K562 (cell line): ENCODE measurements at regions not wholly inside any gene's neighbourhood (a gene's known extent, or its start where the extent isn't known, plus 50 kb on each side); places are given as distances from the start of the nearest gene placed in this dataset.

Experiments used
- ATAC-seq: fragments of 200-7000 bp; cut with Tn5 transposase; 3 replicates; pipeline ENCODE4 v1.9.1; 2020; ENCODE audit warnings: moderate library complexity
- BruUV-seq: library from RNA; stranded (reverse); fragments of 400-500 nt; replicated peaks from 2 replicates; lab custom pipeline; 2021; lab: Mats Ljungman, UMichigan
- CTCF ChIA-PET: fragments of 300-600 bp; formaldehyde crosslinking; extraction: SDS; loops from one replicate; lab custom pipeline; 2021; ENCODE audit warnings: low intra/inter-chr PET ratio; lab: Yijun Ruan, JAX
- POLR2A ChIA-PET: fragments of 300-600, 350-650 bp; sonication (Branson Sonifier 250); formaldehyde crosslinking; extraction: SDS; loops from one replicate; lab custom pipeline; 2021; ENCODE audit warnings: antibody characterized with exemption, inconsistent platforms; lab: Yijun Ruan, JAX
- DNase-seq, 4 experiments: peaks; one replicate each; pipeline versions ENCODE4 v3.0.0 to v3.0.0-alpha.2; 2011 to 2018; ENCODE audit warnings: low spot score in 3 of 4, mixed read lengths in 3 of 4; ENCODE audit errors: extremely low read depth in 1 of 4
- FAIRE-seq: peaks from 2 replicates; lab custom pipeline; 2011; peaks lifted over from hg19 to GRCh38; lab: Jason Lieb, UNC
- H2AFZ ChIP-seq: 2 replicates; pipeline ENCODE4 v1.6.0; 2011; ENCODE audit warnings: low read depth, low read length, control low read depth, inconsistent platforms
- H3K27ac ChIP-seq: fragments of 200-600 bp; 3 replicates; pipeline ENCODE4 v1.8.0; 2011; ENCODE audit warnings: low read depth, mild to moderate bottlenecking, control low read depth, inconsistent platforms, low read length, moderate library complexity, mixed read lengths; ENCODE audit errors: extremely low read depth
- H3K27me3 ChIP-seq, 2 experiments: fragments of 300-600 bp in 1 of 2; 2 replicates in 1 of 2; 3 replicates in 1 of 2; pipeline versions ENCODE4 v1.6.0 to v1.8.0; 2011; ENCODE audit warnings: inconsistent platforms in 2 of 2, low read length in 2 of 2, mild to moderate bottlenecking in 1 of 2, mixed read lengths in 1 of 2, moderate library complexity in 1 of 2; ENCODE audit not compliant: control insufficient read depth in 2 of 2, insufficient read depth in 2 of 2
- H3K36me3 ChIP-seq: fragments of 300-600 bp; 3 replicates; pipeline ENCODE4 v1.8.0; 2011; ENCODE audit warnings: mild to moderate bottlenecking, low read length, inconsistent platforms; ENCODE audit not compliant: control insufficient read depth, insufficient read depth
- H3K4me1 ChIP-seq, 2 experiments: fragments of 200-600 bp in 1 of 2; replicated peaks in 1 of 2; 2 replicates in 1 of 2; 3 replicates in 1 of 2; pipeline versions ENCODE4 v1.5.1 to v1.8.0; 2011; ENCODE audit warnings: inconsistent platforms in 2 of 2, low read length in 2 of 2, mild to moderate bottlenecking in 1 of 2, mixed read lengths in 1 of 2, moderate library complexity in 1 of 2; ENCODE audit not compliant: control insufficient read depth in 2 of 2, insufficient read depth in 2 of 2
- H3K4me2 ChIP-seq: 2 replicates; pipeline ENCODE4 v1.6.1; 2011; ENCODE audit warnings: low read length, control low read depth, inconsistent platforms, mixed read lengths; ENCODE audit not compliant: insufficient read depth
- H3K4me3 ChIP-seq: fragments of 200-600 bp; sonication (generic), shearing (Covaris generic); 2 replicates; pipeline ENCODE4 v1.5.1; 2016; ENCODE audit warnings: control low read depth, inconsistent platforms
- H3K79me2 ChIP-seq: fragments of 200-600 bp; 3 replicates; pipeline ENCODE4 v1.8.0; 2011; ENCODE audit warnings: low read length, inconsistent platforms; ENCODE audit not compliant: control insufficient read depth, insufficient read depth
- H3K9ac ChIP-seq, 2 experiments: 2 replicates each; pipeline versions ENCODE4 v1.6.0 to v1.6.1; 2011; ENCODE audit warnings: low read depth in 2 of 2, low read length in 2 of 2, control low read depth in 1 of 2, inconsistent platforms in 1 of 2, mild to moderate bottlenecking in 1 of 2, mixed read lengths in 1 of 2; ENCODE audit not compliant: insufficient read depth in 1 of 2
- H3K9me1 ChIP-seq: one replicate; pipeline ENCODE4 v1.6.0; 2011; ENCODE audit warnings: inconsistent platforms, mild to moderate bottlenecking, low read length, moderate library complexity; ENCODE audit not compliant: control insufficient read depth, insufficient read depth
- H3K9me3 ChIP-seq: replicated peaks from 2 replicates; pipeline ENCODE4 v1.5.1; 2011; ENCODE audit warnings: low read depth, low read length, inconsistent platforms; ENCODE audit not compliant: control insufficient read depth, insufficient read depth
- H4K20me1 ChIP-seq: replicated peaks from 2 replicates; pipeline ENCODE4 v1.6.1; 2011; ENCODE audit warnings: low read length, inconsistent platforms, mixed read lengths; ENCODE audit not compliant: control insufficient read depth, insufficient read depth
- ARNT ChIP-seq, 2 experiments: fragments of 450-650 bp; IDR thresholded peaks; 2 replicates each; pipeline ENCODE4 v1.6.1; 2016; ENCODE audit warnings: mild to moderate bottlenecking in 1 of 2
- EP400 ChIP-seq: fragments of 450-650 bp; IDR thresholded peaks from 2 replicates; pipeline ENCODE4 v1.6.1; 2017; ENCODE audit warnings: antibody characterized with exemption, mild to moderate bottlenecking, moderate library complexity
- EWSR1 ChIP-seq: fragments of 450-650 bp; IDR thresholded peaks from 2 replicates; pipeline ENCODE4 v1.6.1; 2018; ENCODE audit warnings: borderline replicate concordance, mild to moderate bottlenecking, low read depth, moderate library complexity; ENCODE audit not compliant: partially characterized antibody
- KLF16 ChIP-seq: IDR thresholded peaks from 2 replicates; pipeline ENCODE4 v1.6.1; 2016; ENCODE audit warnings: antibody characterized with exemption
- NCOR1 ChIP-seq: fragments of 450-650 bp; IDR thresholded peaks from 2 replicates; pipeline ENCODE4 v1.6.1; 2016; ENCODE audit warnings: mild to moderate bottlenecking, moderate library complexity
- POLR2G ChIP-seq: fragments of 200-400 bp; formaldehyde crosslinking; IDR thresholded peaks from 2 replicates; pipeline ENCODE4 v1.6.1; 2017; ENCODE audit warnings: low read depth, mild to moderate bottlenecking, antibody characterized with exemption, low read length, moderate library complexity
- SMARCA4 ChIP-seq: fragments of 450-650 bp; IDR thresholded peaks from 2 replicates; pipeline ENCODE4 v1.6.1; 2016
- TAL1 ChIP-seq: fragments of 450-650 bp; IDR thresholded peaks from 2 replicates; pipeline ENCODE4 v1.6.1; 2016; ENCODE audit warnings: mild to moderate bottlenecking
- ZBTB17 ChIP-seq: fragments of 450-650 bp; formaldehyde crosslinking; IDR thresholded peaks from 2 replicates; pipeline ENCODE4 v1.4.0; 2020; ENCODE audit warnings: mild to moderate bottlenecking
- ZNF445 ChIP-seq: fragments of 250-450 bp; sonication (Bioruptor Pico); IDR thresholded peaks from 2 replicates; pipeline ENCODE4 v1.4.0; 2020; ENCODE audit warnings: low read depth, mild to moderate bottlenecking, moderate library complexity
- WGBS: fragments of 100-300 bp; shearing (Covaris generic); methylation state at CpG from one replicate; pipeline ENCODE4 v1.1.6; 2016; ENCODE audit warnings: low coverage, mixed read lengths; ENCODE audit not compliant: insufficient coverage; ENCODE audit errors: missing lambda C conversion rate; 5-methylcytosine and 5-hydroxymethylcytosine counted together
- in situ Hi-C: fragments of 300-500 bp; cut with MboI; formaldehyde crosslinking; loops from 4 replicates; pipeline ENCODE4 v1.15.0; 2018; ENCODE audit warnings: inconsistent platforms, mixed read lengths
- intact Hi-C: fragments of 100-400 bp; cut with micrococcal nuclease; formaldehyde crosslinking; loops from 2 replicates; pipeline ENCODE4 v1.14.2; 2022
- TF ChIP-seq, protein P1 (sequence below): fragments of 250-450 bp; sonication (Bioruptor Pico); IDR thresholded peaks from 2 replicates; pipeline ENCODE4 v1.5.0; 2021
- TF ChIP-seq, protein P2 (sequence below): fragments of 450-650 bp; IDR thresholded peaks from 2 replicates; pipeline ENCODE4 v1.6.1; 2016; ENCODE audit warnings: antibody characterized with exemption
- TF ChIP-seq, protein P3 (sequence below): fragments of 450-650 bp; conservative IDR thresholded peaks from 2 replicates; pipeline ENCODE4 v1.6.1; 2016; ENCODE audit warnings: missing genetic modification characterization, low read depth, mild to moderate bottlenecking, control low read depth, missing compliant biosample characterization

DNA sequence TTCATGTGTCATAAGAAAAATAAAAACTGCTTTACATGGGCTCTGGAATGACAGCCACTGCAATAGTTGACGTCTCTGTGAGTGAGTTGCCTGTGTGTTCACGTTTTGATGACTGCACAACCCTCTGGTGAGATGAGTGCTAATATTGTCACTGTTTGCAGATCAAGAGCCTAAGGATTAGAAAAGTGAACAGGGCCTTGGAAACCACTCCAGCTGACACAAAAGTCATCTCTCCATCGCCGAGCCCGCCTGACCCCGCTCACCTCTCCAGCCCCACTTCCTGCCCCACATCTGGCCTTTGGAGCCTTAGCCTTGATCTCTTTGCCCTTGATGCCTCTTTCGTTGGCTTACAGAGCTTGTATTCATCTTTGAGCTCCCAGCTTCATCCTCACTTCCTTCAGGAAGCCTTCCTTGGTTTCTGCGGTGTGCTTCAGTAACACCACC, 351.7 kb downstream of the TCERG1L start:
- Histone ChIP-seq H3K9me3 (no peaks in the 10 kb centered on the region), H2AFZ (no peak overlapping the region), H3K4me3 (no peak overlapping the region), H3K27ac (no peak overlapping the region), H3K79me2 (no peaks in the 10 kb centered on the region), H3K4me1 (no peaks in the 10 kb centered on the region), H3K9ac (no peak overlapping the region), H3K36me3 (no peaks in the 10 kb centered on the region), H3K4me2 (no peak overlapping the region), H4K20me1 (0 out of 2 replicates have a peak, but pooled peaks cover 5% of the 10 kb centered on the region), H3K27me3 (peaks cover 0 to 11% of the 10 kb centered on the region in 2 experiments; a peak in 1 of 5 replicates), H3K9me1 (no peaks in the 10 kb centered on the region)
- DNase-seq (no peak), ATAC-seq (no peak), FAIRE-seq (no peak)
- in situ Hi-C loops (no loop called here), intact Hi-C loops (no loop called here)
- no TSS peak for BruUV-seq
- POLR2A ChIA-PET, result no interaction called here
- CTCF ChIA-PET, result no interaction called here
- no peak for TF ChIP-seq POLR2G
- TF ChIP-seq, protein P1, sequence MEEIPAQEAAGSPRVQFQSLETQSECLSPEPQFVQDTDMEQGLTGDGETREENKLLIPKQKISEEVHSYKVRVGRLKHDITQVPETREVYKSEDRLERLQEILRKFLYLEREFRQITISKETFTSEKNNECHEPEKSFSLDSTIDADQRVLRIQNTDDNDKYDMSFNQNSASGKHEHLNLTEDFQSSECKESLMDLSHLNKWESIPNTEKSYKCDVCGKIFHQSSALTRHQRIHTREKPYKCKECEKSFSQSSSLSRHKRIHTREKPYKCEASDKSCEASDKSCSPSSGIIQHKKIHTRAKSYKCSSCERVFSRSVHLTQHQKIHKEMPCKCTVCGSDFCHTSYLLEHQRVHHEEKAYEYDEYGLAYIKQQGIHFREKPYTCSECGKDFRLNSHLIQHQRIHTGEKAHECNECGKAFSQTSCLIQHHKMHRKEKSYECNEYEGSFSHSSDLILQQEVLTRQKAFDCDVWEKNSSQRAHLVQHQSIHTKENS, result no peak
- WGBS, result 0% methylated on average over 8 of the region's 8 CpGs

DNA sequence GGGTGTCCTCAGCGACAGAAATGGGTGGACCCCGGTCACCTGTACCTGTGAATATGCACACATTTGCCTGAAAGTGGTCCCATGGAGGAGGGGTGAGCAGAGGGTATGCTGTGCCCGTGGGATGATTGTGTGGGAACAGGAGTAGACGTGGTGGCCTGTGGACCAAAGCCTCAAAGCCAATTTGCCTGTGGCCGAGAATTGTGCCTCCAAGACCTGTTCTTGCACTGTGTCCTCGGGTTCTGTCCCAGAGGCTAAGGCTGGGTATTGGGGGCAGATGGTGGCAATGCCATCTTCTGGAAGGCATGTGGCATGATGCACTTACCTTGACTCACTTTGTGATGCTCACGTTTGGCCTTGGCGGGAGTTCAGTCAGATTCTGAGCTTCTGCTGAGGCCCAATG, 351.0 kb downstream of the TCERG1L start:
- in situ Hi-C loops, result no loop called here
- TF ChIP-seq KLF16 (no peak), EWSR1 (no peak), ZBTB17 (CRISPR knock-in tag) (no peak), EP400 (no peak), TAL1 (no peak), NCOR1 (no peak), ARNT (IDR thresholded peaks at IDR 0.05) (no peak), SMARCA4 (no peak), ZNF445 (CRISPR knock-in tag) (no peak)
- TF ChIP-seq, protein P2, sequence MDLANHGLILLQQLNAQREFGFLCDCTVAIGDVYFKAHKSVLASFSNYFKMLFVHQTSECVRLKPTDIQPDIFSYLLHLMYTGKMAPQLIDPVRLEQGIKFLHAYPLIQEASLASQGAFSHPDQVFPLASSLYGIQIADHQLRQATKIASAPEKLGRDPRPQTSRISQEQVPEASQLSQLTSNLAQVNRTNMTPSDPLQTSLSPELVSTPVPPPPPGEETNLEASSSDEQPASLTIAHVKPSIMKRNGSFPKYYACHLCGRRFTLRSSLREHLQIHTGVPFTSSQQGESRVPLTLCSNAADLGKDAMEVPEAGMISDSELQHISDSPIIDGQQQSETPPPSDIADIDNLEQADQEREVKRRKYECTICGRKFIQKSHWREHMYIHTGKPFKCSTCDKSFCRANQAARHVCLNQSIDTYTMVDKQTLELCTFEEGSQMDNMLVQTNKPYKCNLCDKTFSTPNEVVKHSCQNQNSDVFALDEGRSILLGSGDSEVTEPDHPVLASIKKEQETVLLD, result no peak
- TF ChIP-seq, protein P3, sequence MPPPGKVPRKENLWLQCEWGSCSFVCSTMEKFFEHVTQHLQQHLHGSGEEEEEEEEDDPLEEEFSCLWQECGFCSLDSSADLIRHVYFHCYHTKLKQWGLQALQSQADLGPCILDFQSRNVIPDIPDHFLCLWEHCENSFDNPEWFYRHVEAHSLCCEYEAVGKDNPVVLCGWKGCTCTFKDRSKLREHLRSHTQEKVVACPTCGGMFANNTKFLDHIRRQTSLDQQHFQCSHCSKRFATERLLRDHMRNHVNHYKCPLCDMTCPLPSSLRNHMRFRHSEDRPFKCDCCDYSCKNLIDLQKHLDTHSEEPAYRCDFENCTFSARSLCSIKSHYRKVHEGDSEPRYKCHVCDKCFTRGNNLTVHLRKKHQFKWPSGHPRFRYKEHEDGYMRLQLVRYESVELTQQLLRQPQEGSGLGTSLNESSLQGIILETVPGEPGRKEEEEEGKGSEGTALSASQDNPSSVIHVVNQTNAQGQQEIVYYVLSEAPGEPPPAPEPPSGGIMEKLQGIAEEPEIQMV (tag), result no peak

More for the DNA sequence above, 351.0 kb downstream of the TCERG1L start:
- Histone ChIP-seq H3K4me2 (no peak overlapping the region), H4K20me1 (0 out of 2 replicates have a peak, but pooled peaks cover 5% of the 10 kb centered on the region), H3K79me2 (no peaks in the 10 kb centered on the region), H3K9me3 (no peaks in the 10 kb centered on the region), H2AFZ (no peak overlapping the region), H3K4me1 (no peaks in the 10 kb centered on the region), H3K36me3 (no peaks in the 10 kb centered on the region), H3K4me3 (no peak overlapping the region), H3K27ac (no peak overlapping the region), H3K9me1 (no peaks in the 10 kb centered on the region), H3K27me3 (peaks cover 0 to 11% of the 10 kb centered on the region in 2 experiments; a peak in 1 of 5 replicates), H3K9ac (no peak overlapping the region)
- DNase-seq, result no peak
- ATAC-seq, result no peak
- CTCF ChIA-PET, result no interaction called here
- no peak for FAIRE-seq
- 3% methylated on average over 7 of the region's 8 CpGs for WGBS
- BruUV-seq, result no TSS peak
- POLR2A ChIA-PET, result no interaction called here
- intact Hi-C loops, result no loop called here
